ENCODE measurements at regions not wholly inside any gene's neighbourhood (a gene's known extent, or its start where the extent isn't known, plus 50 kb on each side); places are given as distances from the start of the nearest gene placed in this dataset.

- TF ChIP-seq POLR2A (IDR thresholded peaks at IDR 0.05) = no peak
- TF ChIP-seq CTCF (IDR thresholded peaks at IDR 0.05) = no peak
These were observed 235.0 kb downstream of the NNT start for GRCh38 chr5:43837996-43838395.

Data from uterus (tissue), 2 donors.